Right lobe of liver (tissue), 6 donors: ENCODE measurements at regions not wholly inside any gene's neighbourhood (a gene's known extent, or its start where the extent isn't known, plus 50 kb on each side); places are given as distances from the start of the nearest gene placed in this dataset.

Experiments
- ATAC-seq, 4 donors: fragments of 200-7000 bp; cut with Tn5 transposase; one replicate each; pipeline ENCODE4 v1.9.1; 2020; ENCODE audit warnings: mild to moderate bottlenecking in 4 of 4, moderate library complexity in 4 of 4
- DNase-seq, 3 donors: peaks; one replicate each; pipeline ENCODE4 v3.0.0-alpha.2; 2020
- H3K27ac ChIP-seq, 3 donors: fragments of 200-600 bp; one replicate each; pipeline ENCODE4 v1.8.0; 2022
- H3K27me3 ChIP-seq, 2 donors: fragments of 200-600 bp; one replicate each; pipeline ENCODE4 v1.8.0; 2022
- H3K36me3 ChIP-seq, 4 donors: fragments of 200-600 bp; sonication (generic) in 1 of 4; one replicate each; pipeline versions ENCODE4 v1.5.1 to v1.8.0; 2017 to 2022; ENCODE audit warnings: control low read depth in 1 of 4
- H3K4me1 ChIP-seq, 4 donors: fragments of 200-600 bp; sonication (generic) in 1 of 4; one replicate each; pipeline versions ENCODE4 v1.5.1 to v1.8.0; 2017 to 2022; ENCODE audit warnings: control low read depth in 1 of 4
- H3K4me3 ChIP-seq, 3 donors: fragments of 200-600 bp; one replicate each; pipeline ENCODE4 v1.8.0; 2022
- H3K9me3 ChIP-seq, 4 donors: fragments of 200-600 bp; sonication (generic) in 1 of 4; one replicate each; pipeline versions ENCODE4 v1.5.1 to v1.8.0; 2017 to 2022; ENCODE audit warnings: control low read depth in 1 of 4
- POLR2A ChIP-seq: fragments of 450-650 bp; IDR thresholded peaks from one replicate; pipeline ENCODE4 v1.6.1; 2017; ENCODE audit warnings: antibody characterized with exemption, mild to moderate bottlenecking
- WGBS: methylation state at CpG from one replicate; pipeline ENCODE4 v1.1.6; 2018; ENCODE audit warnings: low coverage, low lambda C conversion rate; ENCODE audit not compliant: insufficient coverage; ENCODE audit errors: missing lambda C conversion rate; 5-methylcytosine and 5-hydroxymethylcytosine counted together
- intact Hi-C, 2 donors: fragments of 100-400 bp; cut with DNase I; formaldehyde crosslinking; loops; one replicate each; pipeline versions ENCODE4 v1.11.2 to v1.14.1; 2022
- TF ChIP-seq, protein P1 (sequence below), 4 donors: fragments of 200-600 bp in 3 of 4; fragments of 450-650 bp in 1 of 4; IDR thresholded peaks; one replicate each; pipeline versions ENCODE4 v1.5.1 to v1.8.0; 2016 to 2022; ENCODE audit warnings: antibody characterized with exemption in 4 of 4, mild to moderate bottlenecking in 2 of 4
- donor health status: DM: no; HTN: yes; CAD: no.
- donor health status: DM: no; HTN: no; CAD: no.
- donor health status: DM: no; HTN: no; CAD: no.
- donor health status: DM: no; HTN: yes; CAD: no.
- donor health status: DM: no; HTN: yes; CAD: no.

- ATAC-seq (no peak), DNase-seq (no peak)
- H3K27me3 ChIP-seq: no peaks in the 10 kb centered on the region
- H3K27ac ChIP-seq: no peak overlapping the region
- H3K4me3 ChIP-seq: no peak overlapping the region
- H3K4me1 ChIP-seq: no peaks in the 10 kb centered on the region
- intact Hi-C loops: no loop called here
- 52% methylated on average over 3 of the region's 3 CpGs for WGBS
- no peaks in the 10 kb centered on the region for H3K9me3 ChIP-seq
- no peaks in the 10 kb centered on the region for H3K36me3 ChIP-seq
- no peak for TF ChIP-seq POLR2A
- TF ChIP-seq, protein P1, sequence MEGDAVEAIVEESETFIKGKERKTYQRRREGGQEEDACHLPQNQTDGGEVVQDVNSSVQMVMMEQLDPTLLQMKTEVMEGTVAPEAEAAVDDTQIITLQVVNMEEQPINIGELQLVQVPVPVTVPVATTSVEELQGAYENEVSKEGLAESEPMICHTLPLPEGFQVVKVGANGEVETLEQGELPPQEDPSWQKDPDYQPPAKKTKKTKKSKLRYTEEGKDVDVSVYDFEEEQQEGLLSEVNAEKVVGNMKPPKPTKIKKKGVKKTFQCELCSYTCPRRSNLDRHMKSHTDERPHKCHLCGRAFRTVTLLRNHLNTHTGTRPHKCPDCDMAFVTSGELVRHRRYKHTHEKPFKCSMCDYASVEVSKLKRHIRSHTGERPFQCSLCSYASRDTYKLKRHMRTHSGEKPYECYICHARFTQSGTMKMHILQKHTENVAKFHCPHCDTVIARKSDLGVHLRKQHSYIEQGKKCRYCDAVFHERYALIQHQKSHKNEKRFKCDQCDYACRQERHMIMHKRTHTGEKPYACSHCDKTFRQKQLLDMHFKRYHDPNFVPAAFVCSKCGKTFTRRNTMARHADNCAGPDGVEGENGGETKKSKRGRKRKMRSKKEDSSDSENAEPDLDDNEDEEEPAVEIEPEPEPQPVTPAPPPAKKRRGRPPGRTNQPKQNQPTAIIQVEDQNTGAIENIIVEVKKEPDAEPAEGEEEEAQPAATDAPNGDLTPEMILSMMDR (IDR thresholded peaks at IDR 0.05): no peak
Observed at GRCh38 chr5:8258801-8259200, 389.9 kb downstream of the MTRR start.

- TF ChIP-seq POLR2A: no peak
- Histone ChIP-seq H3K27me3 (no peaks in the 10 kb centered on the region), H3K4me1 (no peaks in the 10 kb centered on the region), H3K27ac (no peak overlapping the region), H3K36me3 (no peaks in the 10 kb centered on the region), H3K4me3 (no peak overlapping the region), H3K9me3 (no peaks in the 10 kb centered on the region)
- intact Hi-C loops: no loop called here
- 50% methylated on average over 2 of the region's 2 CpGs for WGBS
- ATAC-seq (no peak), DNase-seq (no peak)
Observed at GRCh38 chr5:8270246-8270645, 401.3 kb downstream of the MTRR start.

DNA sequence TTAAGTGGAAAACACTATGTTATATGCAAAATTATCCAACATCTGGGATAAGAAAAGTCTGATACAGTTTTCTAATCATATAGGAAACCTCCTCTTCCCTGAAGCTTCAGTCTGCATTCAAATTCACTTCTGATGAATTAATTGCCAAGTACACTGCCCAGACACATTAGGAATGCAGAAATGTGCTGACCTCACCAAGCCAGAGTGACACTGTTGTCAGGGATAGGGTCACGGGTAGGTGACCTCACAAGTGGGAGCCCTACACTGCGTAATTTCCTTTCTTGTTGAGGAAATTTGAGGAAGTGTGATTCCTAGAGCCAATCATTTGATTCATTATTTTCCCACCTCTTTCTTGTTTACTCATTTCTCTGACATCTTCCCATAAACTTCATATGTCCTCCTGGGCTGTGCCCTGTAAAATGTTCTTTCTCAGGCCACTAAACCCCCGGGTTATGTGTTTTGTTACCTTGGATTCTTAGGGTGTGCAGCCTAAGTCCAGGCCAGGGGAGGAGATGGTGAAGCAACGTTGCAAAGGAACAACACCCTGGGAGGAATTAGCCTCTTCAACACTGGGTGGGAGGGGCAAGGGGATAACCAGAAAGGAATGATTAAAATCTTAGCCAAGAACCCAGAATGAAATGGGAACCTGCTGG lies 411.9 kb downstream of the MTRR start:
- no peaks in the 10 kb centered on the region for H3K4me1 ChIP-seq

GRCh38 chr5:8288334-8288733 lies 419.4 kb downstream of the MTRR start:
- Histone ChIP-seq H3K27ac (no peak overlapping the region), H3K4me1 (no peaks in the 10 kb centered on the region), H3K9me3 (no peaks in the 10 kb centered on the region), H3K4me3 (no peak overlapping the region), H3K36me3 (no peaks in the 10 kb centered on the region), H3K27me3 (no peaks in the 10 kb centered on the region)
- DNase-seq: no peak
- no peak for TF ChIP-seq POLR2A
- TF ChIP-seq, protein P1 (IDR thresholded peaks at IDR 0.05): no peak
- intact Hi-C loops: no loop called here
- no peak for ATAC-seq

More for the DNA sequence above, 411.9 kb downstream of the MTRR start:
- no peaks in the 10 kb centered on the region for H3K36me3 ChIP-seq
- TF ChIP-seq, protein P1 (IDR thresholded peaks at IDR 0.05): no peak
- TF ChIP-seq POLR2A: no peak
- no peak overlapping the region for H3K4me3 ChIP-seq
- no peaks in the 10 kb centered on the region for H3K9me3 ChIP-seq
- no peak for DNase-seq
- no peak overlapping the region for H3K27ac ChIP-seq
- 23% methylated on average over 4 of the region's 4 CpGs for WGBS
- no peaks in the 10 kb centered on the region for H3K27me3 ChIP-seq
- intact Hi-C loops: no loop called here
- ATAC-seq: no peak

DNA sequence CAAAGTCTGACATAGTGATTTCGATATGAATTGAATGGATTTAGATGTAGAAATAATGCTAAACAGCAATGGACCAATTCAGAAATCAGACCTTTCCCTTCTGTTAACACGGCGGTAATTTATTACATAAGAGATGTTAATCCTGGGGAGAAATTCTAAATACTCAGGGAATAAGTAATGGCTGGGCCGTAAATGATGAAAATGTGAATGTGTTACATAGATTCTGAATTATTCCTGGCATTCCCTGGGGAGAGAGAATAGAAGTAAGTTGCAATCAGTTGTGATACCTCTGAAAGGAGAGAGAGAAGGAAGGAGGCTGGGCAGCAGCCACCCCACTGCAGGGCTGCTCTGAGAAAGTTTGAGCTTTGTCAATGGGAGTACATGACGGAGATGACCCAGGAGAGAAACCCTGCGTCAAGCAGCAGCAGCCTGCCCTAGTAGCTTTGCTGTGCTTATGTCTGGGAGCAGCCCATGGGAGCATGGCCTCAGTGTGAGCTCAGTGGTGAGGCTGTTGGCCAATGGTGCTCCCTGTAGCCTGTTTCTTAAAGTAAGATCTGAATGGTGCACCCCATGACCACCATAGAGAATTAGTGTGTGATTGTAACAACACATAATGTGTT lies 420.1 kb downstream of the MTRR start:
- no peaks in the 10 kb centered on the region for H3K36me3 ChIP-seq
- no peak for DNase-seq

More for the DNA sequence above, 420.1 kb downstream of the MTRR start:
- TF ChIP-seq, protein P1 (IDR thresholded peaks at IDR 0.05): no peak
- TF ChIP-seq POLR2A: no peak
- ATAC-seq: no peak
- H3K4me1 ChIP-seq: no peaks in the 10 kb centered on the region
- H3K4me3 ChIP-seq: no peak overlapping the region
- 47% methylated on average over 5 of the region's 6 CpGs for WGBS
- H3K9me3 ChIP-seq: no peaks in the 10 kb centered on the region
- no peaks in the 10 kb centered on the region for H3K27me3 ChIP-seq
- no peak overlapping the region for H3K27ac ChIP-seq
- intact Hi-C loops: no loop called here
